NCI-H82 (cell line): ENCODE measurements at regions not wholly inside any gene's neighbourhood (a gene's known extent, or its start where the extent isn't known, plus 50 kb on each side); places are given as distances from the start of the nearest gene placed in this dataset.
"Not testable (repeated sequence)": the region's sequence is repeated elsewhere in the genome, so short reads cannot be mapped to it uniquely, and the experiment has no call there.

Source experiments
- DNase-seq: peaks from one replicate; lab custom pipeline; 2025; lab: John Stamatoyannopoulos, UW

DNA sequence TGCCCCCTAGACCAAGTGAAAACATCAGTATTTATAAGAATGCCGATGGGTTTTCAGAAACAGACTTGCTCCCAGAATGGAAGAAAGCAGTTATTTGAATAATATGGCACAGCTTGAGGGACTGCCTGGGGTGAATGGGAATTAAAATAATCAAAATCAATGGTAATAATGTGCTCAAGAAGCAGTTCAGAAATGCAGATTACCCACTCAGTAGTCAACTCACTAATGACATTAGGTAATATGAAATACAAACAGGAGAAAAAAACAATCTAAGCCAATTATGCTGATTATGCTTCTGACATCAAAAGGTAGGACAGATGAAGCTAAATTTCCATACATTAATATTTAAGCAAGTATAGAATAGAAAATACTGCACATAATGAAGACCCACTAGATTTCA, 179.3 kb downstream of the ENC1 start:
- peak; percentile 30 for DNase-seq

- no peak for DNase-seq
These were observed 179.8 kb downstream of the ENC1 start for GRCh38 chr5:74460694-74461093.

DNA sequence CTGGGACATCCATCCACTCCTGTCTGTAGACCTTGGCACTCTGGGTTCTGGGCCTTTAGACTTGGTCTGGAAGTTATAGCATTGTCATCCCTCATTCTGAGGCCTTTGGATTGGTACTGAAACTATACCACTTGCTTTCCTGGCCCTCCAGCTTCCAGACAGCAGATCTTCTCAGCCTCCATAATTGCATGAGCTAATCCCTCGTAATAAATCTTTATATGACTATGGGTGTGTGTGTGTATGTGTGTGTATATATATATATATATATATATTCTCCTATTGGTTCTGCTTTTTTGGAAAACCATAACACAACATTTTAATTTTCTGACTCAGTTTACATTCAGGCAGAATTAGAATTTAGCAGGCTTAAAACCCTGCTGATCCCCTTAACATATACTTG, 180.5 kb downstream of the ENC1 start:
- no peak for DNase-seq

- DNase-seq, result no peak
These were observed 182.7 kb downstream of the ENC1 start for GRCh38 chr5:74457876-74458275.

- no peak for DNase-seq
These were observed 186.1 kb downstream of the ENC1 start for GRCh38 chr5:74454263-74455030.

- DNase-seq, result no peak
These were observed 187.7 kb downstream of the ENC1 start for GRCh38 chr5:74452856-74453255.

DNA sequence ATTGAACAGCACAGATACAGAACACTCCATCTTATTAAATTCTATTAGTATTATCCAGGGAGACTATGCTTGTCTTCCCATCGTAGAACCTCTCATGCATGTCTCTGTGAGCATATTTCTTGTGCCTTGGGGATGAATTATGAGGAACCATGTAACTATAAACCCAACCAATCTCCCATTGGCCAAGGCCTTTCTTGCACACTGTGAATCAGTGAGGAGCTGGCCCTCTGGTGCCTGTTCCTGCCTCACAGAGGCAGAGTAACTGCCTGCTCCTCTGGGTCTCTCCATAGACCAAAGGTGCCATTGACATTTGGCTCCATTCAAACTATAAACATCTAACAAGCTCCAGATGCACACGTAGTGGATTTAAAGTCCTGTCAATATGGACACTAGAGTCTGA, 190.4 kb downstream of the ENC1 start:
- DNase-seq, result no peak

DNA sequence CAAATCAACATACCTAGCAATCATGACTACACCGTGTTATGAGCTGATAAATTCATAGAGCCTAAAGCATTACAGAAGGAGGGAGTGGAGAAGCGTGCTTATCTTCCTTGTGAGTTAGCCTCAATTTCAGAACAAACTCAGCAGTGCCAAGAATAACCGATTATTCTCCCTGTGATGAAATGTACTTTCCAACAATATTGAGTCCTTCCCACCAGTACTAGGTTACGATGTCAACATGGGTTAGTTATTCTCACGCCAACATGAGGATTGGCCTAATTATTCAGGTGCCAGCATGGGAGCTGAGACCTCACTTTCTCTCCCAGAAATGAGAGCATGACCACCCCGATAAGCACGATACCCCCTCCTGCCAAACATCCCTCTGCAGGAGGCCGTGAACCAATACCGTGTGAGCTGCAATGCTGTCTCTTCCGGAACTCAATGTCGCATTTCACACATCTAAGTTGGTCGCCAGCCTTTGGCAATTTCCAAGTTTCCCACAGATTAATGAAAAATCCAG, 193.7 kb downstream of the ENC1 start:
- no peak for DNase-seq

DNA sequence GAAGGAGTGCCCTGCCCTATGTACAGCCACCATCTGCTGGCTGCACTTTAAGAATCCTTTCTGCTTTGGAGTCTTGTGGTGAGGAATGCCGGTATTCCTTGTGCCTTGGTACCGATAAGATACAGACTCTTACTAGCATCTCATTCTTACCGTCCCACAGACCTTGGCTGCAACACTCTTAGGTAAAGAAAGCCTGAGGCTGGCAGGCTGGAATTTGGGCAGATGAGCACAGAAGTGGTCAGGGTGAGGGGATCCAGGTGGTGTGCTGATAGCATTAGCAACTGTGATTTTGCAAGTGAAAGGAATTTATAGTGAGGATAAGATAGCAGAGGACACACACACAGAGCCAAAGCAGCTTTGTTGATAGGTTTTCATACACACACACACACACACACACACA, 198.1 kb downstream of the ENC1 start:
- DNase-seq, result peak; percentile 89

- DNase-seq, result peak; percentile 98
These were observed 198.9 kb downstream of the ENC1 start for GRCh38 chr5:74441616-74442015.

- no peak for DNase-seq
These were observed 200.2 kb downstream of the ENC1 start for GRCh38 chr5:74440341-74440740.

GRCh38 chr5:74437870-74438269, 202.7 kb downstream of the ENC1 start:
- DNase-seq, result not testable (repeated sequence)

DNA sequence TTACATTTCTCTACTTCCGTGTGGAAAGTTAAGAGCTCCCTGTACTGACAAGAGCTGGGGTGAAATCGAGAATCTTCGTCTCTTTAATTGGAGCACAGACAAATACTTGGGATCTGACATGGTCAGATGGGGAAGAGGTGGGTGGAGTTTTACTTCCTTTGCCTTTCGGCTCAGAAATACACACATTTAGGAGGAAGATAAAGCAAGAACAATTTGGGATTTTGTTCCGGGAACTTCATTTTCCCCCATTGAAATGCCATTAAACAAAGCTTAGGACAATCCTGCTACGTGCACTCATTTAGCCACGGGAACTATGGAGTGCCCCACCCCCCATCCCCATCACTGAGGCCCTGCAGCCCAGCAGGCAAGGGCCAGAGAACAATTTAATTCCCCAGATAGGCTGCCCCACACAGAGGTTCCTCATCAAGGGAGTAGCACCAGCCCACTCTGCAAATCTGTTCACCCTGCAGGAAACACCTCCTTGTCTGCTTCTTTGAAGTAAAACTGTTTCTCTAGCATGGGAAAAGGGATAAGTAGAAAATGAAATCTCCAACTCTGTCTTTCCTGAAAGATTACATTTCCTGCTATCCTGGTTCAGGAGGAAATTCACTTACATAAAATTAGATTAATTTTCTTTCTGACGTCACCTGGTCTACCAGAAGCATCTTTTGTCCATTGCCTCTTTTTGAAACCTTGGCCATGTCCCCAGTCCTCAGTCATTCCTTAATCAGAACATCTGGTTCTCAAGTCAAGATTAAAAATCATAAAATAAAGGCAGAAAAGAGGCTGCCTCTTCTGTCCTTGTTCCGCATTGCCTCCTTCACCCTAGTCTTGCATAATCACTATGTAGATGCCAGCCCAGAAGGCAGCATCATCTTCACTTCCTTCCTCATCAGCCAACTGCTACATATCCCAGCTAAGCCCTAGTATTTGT, 206.4 kb downstream of the ENC1 start:
- peak; percentile 10 for DNase-seq

DNA sequence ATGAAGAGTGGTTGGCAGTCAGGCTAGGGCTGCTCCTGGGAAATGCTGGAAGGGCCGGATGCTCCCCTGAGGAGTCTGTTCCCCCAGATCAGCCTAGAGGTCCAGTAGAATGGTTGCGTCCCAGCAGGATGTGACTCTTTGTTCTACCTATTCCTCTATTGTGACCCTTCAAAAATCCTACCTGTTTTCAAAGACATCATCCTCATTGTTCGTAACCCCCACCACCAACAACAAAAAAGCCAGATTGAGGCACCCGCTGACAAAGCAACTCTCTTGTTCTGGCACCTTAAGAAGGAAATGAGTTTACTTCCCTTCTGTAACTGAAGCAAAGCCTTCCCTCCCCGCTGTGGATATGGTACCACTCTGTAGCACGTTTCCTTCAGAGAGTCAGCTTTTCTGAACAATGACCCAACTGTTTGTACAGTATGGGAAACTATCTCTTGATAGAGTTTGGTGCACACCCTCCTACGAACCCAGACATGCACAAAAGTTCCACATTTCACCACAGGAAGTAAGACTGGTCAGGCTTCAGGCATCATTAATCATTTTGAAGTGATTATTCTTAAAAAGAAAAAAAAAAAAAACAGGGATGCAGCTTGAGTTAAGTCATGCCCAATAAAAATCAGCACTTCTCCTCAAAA, 207.2 kb downstream of the ENC1 start:
- no peak for DNase-seq

- DNase-seq, result no peak
These were observed 207.8 kb downstream of the ENC1 start for GRCh38 chr5:74432721-74433120.

GRCh38 chr5:74432216-74432615, 208.3 kb downstream of the ENC1 start:
- DNase-seq, result peak; percentile 48

- DNase-seq, result no peak
These were observed 209.2 kb downstream of the ENC1 start for GRCh38 chr5:74431290-74431669.

DNA sequence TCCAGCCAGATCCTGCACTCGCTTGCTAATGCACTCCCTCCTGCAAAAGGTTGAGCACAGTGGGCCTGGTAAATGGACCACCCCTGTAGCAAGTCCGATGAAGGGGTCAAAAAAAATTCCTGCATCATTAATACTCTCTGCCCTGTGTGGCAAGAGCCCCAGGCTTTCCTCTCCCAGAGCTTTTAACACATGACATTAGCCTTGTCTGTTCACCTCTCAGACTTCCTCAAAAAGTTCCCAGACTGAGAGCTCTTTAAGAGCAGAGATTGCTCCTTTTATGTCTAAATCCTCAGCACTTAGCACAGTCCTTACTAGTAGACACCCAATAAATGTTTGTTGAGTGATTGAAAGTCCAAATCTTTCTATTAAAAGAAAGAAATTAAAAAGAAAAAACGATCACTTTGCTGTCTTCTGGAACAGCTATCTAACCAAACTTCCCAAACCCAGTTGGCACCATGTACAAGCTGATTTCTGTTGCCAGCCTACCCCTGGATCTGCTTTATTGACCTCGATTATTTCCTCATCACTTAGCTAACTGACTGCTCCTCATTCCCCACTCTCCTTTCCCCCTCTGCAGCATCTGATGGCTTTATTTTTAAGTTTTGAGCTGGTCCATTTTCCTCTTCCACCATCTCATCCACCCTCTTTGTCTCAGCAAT, 209.8 kb downstream of the ENC1 start:
- DNase-seq, result no peak

DNA sequence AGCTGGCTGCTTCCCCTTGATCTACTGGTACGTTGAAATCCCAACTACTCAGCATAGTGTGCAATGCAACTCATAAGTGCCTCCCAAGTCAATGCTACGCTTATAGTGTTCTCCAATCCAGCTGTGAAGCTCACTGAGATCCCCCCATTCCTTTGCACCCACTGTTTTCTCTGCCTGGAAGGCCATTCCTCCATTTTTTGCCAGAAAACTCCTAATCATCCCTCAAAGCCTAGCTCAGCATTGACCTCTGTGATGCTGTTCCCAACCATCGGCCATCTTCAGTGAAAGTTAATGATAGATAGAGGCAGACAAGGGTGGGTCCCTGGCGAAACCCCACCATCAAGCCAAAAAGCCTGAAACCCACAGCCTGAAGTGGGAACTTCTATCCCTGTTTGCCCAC, 211.0 kb downstream of the ENC1 start:
- DNase-seq, result no peak

- DNase-seq, result no peak
These were observed 211.7 kb downstream of the ENC1 start for GRCh38 chr5:74428876-74429275.

- no peak for DNase-seq
These were observed 212.3 kb downstream of the ENC1 start for GRCh38 chr5:74428275-74428674.

DNA sequence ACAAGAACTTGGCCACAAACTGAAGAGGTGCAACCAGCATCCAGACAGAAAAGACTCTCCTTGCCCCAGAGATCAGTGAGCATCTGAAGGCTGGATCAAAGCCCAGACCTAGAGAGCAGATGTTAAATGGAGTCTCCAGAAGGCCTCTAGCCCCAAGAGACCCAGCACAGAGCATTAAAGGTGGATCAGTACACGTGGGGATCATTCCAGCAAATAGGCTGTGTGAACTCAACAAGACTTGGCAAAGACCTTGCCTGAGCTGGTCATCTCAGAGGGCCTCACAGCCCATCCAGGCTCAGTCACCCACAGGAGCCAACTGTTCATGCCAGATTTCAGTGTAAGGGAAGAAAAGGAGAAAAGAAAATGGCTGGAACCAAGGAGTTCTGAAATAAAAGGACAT, 214.0 kb downstream of the ENC1 start:
- peak; percentile 63 for DNase-seq
